ENCODE measurements at regions not wholly inside any gene's neighbourhood (a gene's known extent, or its start where the extent isn't known, plus 50 kb on each side); places are given as distances from the start of the nearest gene placed in this dataset.

- TF ChIP-seq CTCF (IDR thresholded peaks at IDR 0.05; ENCODE audit: low read length): no peak
- no peak for TF ChIP-seq EZH2 (IDR thresholded peaks at IDR 0.05; ENCODE audit: borderline replicate concordance, low read length)
These were observed 673.4 kb upstream of the ADGRL4 start for GRCh38 chr1:79679916-79680315.
